ENCODE measurements at regions not wholly inside any gene's neighbourhood (a gene's known extent, or its start where the extent isn't known, plus 50 kb on each side); places are given as distances from the start of the nearest gene placed in this dataset.

DNA sequence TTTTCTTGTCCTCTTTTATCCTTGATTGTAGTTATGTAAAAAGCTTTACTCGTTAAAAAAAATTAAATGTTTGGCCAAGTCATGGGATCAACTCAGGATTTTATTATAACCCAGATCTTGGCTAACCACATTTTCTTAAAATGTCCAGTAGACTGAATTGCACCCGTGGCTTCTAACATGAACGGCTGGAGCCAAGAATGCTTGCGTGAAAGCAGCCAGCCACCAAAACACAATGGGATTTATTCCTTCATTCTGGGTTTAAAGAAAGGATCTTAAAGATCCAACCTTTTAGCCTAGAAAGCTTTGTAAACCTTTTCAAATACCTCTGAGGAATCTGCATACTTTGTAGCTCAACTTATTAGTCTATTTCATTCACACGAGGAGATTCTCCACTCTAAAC is 404.4 kb downstream of the USP25 start:
- no peaks in the 10 kb centered on the region for H3K27me3 ChIP-seq (replicated peaks)
- H3K4me3 ChIP-seq (ENCODE audit: low read depth, low read length), result no peak overlapping the region
- TF ChIP-seq, protein P1, sequence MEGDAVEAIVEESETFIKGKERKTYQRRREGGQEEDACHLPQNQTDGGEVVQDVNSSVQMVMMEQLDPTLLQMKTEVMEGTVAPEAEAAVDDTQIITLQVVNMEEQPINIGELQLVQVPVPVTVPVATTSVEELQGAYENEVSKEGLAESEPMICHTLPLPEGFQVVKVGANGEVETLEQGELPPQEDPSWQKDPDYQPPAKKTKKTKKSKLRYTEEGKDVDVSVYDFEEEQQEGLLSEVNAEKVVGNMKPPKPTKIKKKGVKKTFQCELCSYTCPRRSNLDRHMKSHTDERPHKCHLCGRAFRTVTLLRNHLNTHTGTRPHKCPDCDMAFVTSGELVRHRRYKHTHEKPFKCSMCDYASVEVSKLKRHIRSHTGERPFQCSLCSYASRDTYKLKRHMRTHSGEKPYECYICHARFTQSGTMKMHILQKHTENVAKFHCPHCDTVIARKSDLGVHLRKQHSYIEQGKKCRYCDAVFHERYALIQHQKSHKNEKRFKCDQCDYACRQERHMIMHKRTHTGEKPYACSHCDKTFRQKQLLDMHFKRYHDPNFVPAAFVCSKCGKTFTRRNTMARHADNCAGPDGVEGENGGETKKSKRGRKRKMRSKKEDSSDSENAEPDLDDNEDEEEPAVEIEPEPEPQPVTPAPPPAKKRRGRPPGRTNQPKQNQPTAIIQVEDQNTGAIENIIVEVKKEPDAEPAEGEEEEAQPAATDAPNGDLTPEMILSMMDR (IDR thresholded peaks at IDR 0.05; ENCODE audit: low read depth, low read length, missing control alignments), result no peak
- H3K36me3 ChIP-seq (replicated peaks), result no peaks in the 10 kb centered on the region
- in situ Hi-C loops (cut with HindIII; ENCODE audit: low pct_ligation_motif_present, low sequenced_read_pairs), result no loop called here
- DNase-seq, result no peak
- no peak overlapping the region for H3K27ac ChIP-seq

DNA sequence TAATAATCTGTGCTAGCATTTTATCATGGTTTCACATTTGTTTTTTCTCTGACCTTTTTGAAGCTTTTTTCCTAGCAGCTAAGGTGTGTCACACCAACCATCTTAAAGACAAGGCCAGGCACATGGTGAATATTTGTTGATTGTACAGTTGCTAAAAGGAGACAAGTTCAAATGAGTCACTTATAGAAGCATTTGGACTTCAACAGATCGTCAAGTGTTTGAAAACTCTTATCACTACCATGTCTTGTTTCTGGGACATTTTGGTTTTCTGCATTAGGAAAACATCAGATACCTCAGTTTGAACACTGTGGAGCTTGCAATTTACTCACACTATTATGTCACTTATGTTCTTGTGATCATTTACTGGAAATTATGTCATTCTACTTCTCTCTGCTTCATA is 407.3 kb downstream of the USP25 start:
- DNase-seq, result no peak
- H3K4me3 ChIP-seq (ENCODE audit: low read depth, low read length), result no peak overlapping the region
- H3K27me3 ChIP-seq (replicated peaks), result no peaks in the 10 kb centered on the region
- in situ Hi-C loops (cut with HindIII; ENCODE audit: low pct_ligation_motif_present, low sequenced_read_pairs), result no loop called here
- TF ChIP-seq, protein P1 (IDR thresholded peaks at IDR 0.05; ENCODE audit: low read depth, low read length, missing control alignments), result no peak
- no peaks in the 10 kb centered on the region for H3K36me3 ChIP-seq (replicated peaks)
- H3K27ac ChIP-seq, result no peak overlapping the region

DNA sequence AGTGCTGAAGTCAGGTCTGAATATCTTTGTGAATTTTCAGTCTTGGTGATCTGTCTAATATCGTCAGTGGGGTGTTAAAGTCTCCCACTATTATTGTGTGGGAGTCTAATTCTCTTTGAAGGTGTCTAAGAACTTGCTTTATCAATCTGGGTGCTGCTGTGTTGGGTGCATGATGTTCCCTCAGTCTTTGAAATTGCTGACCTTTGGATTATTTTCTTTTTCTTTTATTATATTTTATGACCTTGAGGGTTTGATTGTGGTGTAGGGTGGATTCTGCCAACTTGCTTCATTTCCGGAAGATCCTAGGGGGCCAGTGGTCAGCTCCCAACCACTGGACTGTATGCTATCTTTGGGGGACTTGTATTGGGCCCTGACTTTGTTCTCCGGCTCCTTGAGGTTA is 415.3 kb downstream of the USP25 start:
- Histone ChIP-seq H3K4me3 (ENCODE audit: low read depth, low read length) (no peak overlapping the region), H3K27me3 (replicated peaks) (no peaks in the 10 kb centered on the region), H3K27ac (no peak overlapping the region), H3K36me3 (replicated peaks) (no peaks in the 10 kb centered on the region)
- DNase-seq, result no peak
- in situ Hi-C loops (cut with HindIII; ENCODE audit: low pct_ligation_motif_present, low sequenced_read_pairs), result no loop called here
- TF ChIP-seq, protein P1 (IDR thresholded peaks at IDR 0.05; ENCODE audit: low read depth, low read length, missing control alignments), result no peak

DNA sequence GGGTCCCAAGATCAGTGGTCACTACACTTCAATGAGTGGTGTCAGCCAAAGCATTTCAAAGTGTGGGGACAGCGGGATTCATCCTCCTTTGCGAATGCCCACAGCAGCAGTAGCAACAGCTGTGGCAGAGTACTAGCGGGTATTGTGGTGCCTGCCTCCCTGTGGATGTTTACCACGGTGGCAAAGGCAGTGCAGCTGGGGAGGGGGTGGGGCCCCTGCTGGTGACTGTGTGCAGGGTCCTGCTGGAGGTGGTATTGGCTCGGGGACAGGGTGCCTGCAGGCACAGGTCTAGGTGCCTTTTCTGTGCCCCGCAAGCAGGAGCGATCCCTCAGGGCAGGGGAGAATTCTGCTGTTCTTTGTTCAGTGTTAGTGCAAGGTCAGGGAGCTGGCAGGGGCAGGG is 415.7 kb downstream of the USP25 start:
- in situ Hi-C loops (cut with HindIII; ENCODE audit: low pct_ligation_motif_present, low sequenced_read_pairs), result no loop called here
- Histone ChIP-seq H3K27me3 (replicated peaks) (no peaks in the 10 kb centered on the region), H3K36me3 (replicated peaks) (no peaks in the 10 kb centered on the region), H3K4me3 (ENCODE audit: low read depth, low read length) (no peak overlapping the region), H3K27ac (no peak overlapping the region)
- TF ChIP-seq, protein P1 (IDR thresholded peaks at IDR 0.05; ENCODE audit: low read depth, low read length, missing control alignments), result no peak
- DNase-seq, result no peak

DNA sequence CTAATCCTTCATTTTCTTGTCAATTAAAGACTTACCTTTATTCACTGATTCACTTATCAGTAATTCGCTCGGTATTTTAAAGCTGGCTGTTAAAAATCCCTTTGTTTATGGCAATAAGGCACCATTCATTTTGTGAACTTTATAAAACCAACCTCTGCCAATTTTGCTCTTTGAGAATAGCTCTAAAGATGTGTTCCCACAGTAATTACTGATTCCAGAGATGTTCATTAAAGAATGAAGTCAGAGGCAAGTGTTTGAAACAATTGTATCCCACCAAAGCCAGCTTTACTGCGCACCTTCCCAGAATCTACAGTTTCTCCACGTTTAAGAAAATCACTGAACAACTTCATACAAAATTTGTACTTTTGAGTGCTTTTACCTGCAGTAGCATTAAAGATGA is 424.5 kb downstream of the USP25 start:
- Histone ChIP-seq H3K36me3 (replicated peaks) (no peaks in the 10 kb centered on the region), H3K27me3 (replicated peaks) (no peaks in the 10 kb centered on the region), H3K4me3 (ENCODE audit: low read depth, low read length) (no peak overlapping the region), H3K27ac (no peak overlapping the region)
- in situ Hi-C loops (cut with HindIII; ENCODE audit: low pct_ligation_motif_present, low sequenced_read_pairs), result no loop called here
- DNase-seq, result no peak
- TF ChIP-seq, protein P1 (IDR thresholded peaks at IDR 0.05; ENCODE audit: low read depth, low read length, missing control alignments), result no peak

DNA sequence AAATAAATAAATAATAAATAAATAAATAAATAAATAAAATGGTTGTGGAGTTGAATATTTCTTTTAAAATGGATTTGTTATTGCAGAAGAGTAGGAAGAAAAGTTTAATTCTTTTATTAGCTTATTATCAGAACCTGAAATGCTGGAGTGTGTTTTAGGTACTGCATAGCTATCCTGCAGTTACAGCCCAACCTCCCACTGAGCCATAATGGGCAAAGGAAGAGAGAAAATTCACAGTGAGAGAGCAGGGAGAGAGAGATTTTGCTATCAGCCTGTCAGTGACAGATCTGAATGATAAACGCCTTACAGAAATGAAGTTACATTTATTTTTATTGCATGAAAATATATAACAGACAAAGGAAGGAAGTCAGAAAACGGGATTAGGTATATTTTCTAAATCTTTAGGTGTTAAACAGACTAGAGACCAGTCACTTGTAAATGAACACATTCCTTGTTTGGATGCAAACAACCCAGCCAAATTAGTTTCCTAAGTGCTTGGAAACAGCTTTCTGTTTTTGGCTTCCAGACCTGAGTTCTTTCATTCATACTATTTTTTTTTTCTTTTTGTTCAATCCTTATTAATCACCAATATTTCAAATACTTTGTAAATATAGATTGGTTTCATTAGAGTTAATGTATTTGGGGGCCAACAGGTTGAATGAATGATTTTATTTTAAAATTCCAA is 425.3 kb downstream of the USP25 start:
- no peak overlapping the region for H3K27ac ChIP-seq
- H3K27me3 ChIP-seq (replicated peaks), result no peaks in the 10 kb centered on the region
- no peak overlapping the region for H3K4me3 ChIP-seq (ENCODE audit: low read depth, low read length)
- TF ChIP-seq, protein P1 (IDR thresholded peaks at IDR 0.05; ENCODE audit: low read depth, low read length, missing control alignments), result no peak
- DNase-seq, result no peak
- in situ Hi-C loops (cut with HindIII; ENCODE audit: low pct_ligation_motif_present, low sequenced_read_pairs), result no loop called here
- H3K36me3 ChIP-seq (replicated peaks), result no peaks in the 10 kb centered on the region
